GM20000 (cell line): ENCODE measurements at regions not wholly inside any gene's neighbourhood (a gene's known extent, or its start where the extent isn't known, plus 50 kb on each side); places are given as distances from the start of the nearest gene placed in this dataset.
"Not testable (repeated sequence)": the region's sequence is repeated elsewhere in the genome, so short reads cannot be mapped to it uniquely, and the experiment has no call there.

Experiments used
- DNase-seq: peaks from one replicate; pipeline ENCODE4 v3.0.0; 2012; ENCODE audit warnings: low spot score
- CTCF ChIP-seq: IDR thresholded peaks from 2 replicates; pipeline ENCODE4 v1.5.1; 2012; ENCODE audit warnings: mild to moderate bottlenecking, control low read depth; ENCODE audit errors: extremely low read depth, missing control alignments

- no peak for DNase-seq
- no peak for TF ChIP-seq CTCF
These were observed 60.8 kb downstream of the COPRS start for GRCh38 chr17:31798205-31798724.

- DNase-seq: not testable (repeated sequence)
These were observed 63.1 kb downstream of the COPRS start for GRCh38 chr17:31795941-31796340.

- no peak for TF ChIP-seq CTCF
These were observed 64.9 kb downstream of the COPRS start for GRCh38 chr17:31794111-31794510.

GRCh38 chr17:31793634-31794033 lies 65.4 kb downstream of the COPRS start:
- not testable (repeated sequence) for DNase-seq

More at GRCh38 chr17:31794111-31794510, 64.9 kb downstream of the COPRS start:
- DNase-seq: no peak

- no peak for DNase-seq
- TF ChIP-seq CTCF: no peak
These were observed 66.9 kb downstream of the COPRS start for GRCh38 chr17:31792007-31792585.

- peak; percentile 56 for DNase-seq
- TF ChIP-seq CTCF: no peak
These were observed 69.1 kb downstream of the COPRS start for GRCh38 chr17:31789707-31790505.

GRCh38 chr17:31788956-31789355 lies 70.1 kb downstream of the COPRS start:
- TF ChIP-seq CTCF: no peak

GRCh38 chr17:31788571-31788946 lies 70.5 kb downstream of the COPRS start:
- TF ChIP-seq CTCF: no peak

More at GRCh38 chr17:31788956-31789355, 70.1 kb downstream of the COPRS start:
- DNase-seq: no peak

More at GRCh38 chr17:31788571-31788946, 70.5 kb downstream of the COPRS start:
- no peak for DNase-seq
